Peyer's patch (tissue), 4 donors: ENCODE measurements at regions not wholly inside any gene's neighbourhood (a gene's known extent, or its start where the extent isn't known, plus 50 kb on each side); places are given as distances from the start of the nearest gene placed in this dataset.

Source experiments
- POLR2A ChIP-seq, 2 donors: fragments of 450-650 bp; IDR thresholded peaks; one replicate each; pipeline ENCODE4 v1.5.1; 2017; ENCODE audit warnings: antibody characterized with exemption in 2 of 2, mild to moderate bottlenecking in 2 of 2, moderate library complexity in 2 of 2
- TF ChIP-seq, protein P1 (sequence below), 6 experiments: fragments of 450-650 bp in 4 of 6; fragments of 200-600 bp in 2 of 6; sonication (generic) in 1 of 6; IDR thresholded peaks; one replicate each; pipeline ENCODE4 v1.5.1; 2017 to 2019; ENCODE audit warnings: antibody characterized with exemption in 6 of 6, mild to moderate bottlenecking in 3 of 6, moderate library complexity in 1 of 6

- no peak for TF ChIP-seq POLR2A (IDR thresholded peaks at IDR 0.05)
- TF ChIP-seq, protein P1, sequence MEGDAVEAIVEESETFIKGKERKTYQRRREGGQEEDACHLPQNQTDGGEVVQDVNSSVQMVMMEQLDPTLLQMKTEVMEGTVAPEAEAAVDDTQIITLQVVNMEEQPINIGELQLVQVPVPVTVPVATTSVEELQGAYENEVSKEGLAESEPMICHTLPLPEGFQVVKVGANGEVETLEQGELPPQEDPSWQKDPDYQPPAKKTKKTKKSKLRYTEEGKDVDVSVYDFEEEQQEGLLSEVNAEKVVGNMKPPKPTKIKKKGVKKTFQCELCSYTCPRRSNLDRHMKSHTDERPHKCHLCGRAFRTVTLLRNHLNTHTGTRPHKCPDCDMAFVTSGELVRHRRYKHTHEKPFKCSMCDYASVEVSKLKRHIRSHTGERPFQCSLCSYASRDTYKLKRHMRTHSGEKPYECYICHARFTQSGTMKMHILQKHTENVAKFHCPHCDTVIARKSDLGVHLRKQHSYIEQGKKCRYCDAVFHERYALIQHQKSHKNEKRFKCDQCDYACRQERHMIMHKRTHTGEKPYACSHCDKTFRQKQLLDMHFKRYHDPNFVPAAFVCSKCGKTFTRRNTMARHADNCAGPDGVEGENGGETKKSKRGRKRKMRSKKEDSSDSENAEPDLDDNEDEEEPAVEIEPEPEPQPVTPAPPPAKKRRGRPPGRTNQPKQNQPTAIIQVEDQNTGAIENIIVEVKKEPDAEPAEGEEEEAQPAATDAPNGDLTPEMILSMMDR (IDR thresholded peaks at IDR 0.05) = no peak
Observed at GRCh38 chr7:114860206-114860605, 61.7 kb upstream of the MDFIC start.
